IMR-90 (cell line): ENCODE measurements at regions not wholly inside any gene's neighbourhood (a gene's known extent, or its start where the extent isn't known, plus 50 kb on each side); places are given as distances from the start of the nearest gene placed in this dataset.

ENCODE experiments used
- CTCF ChIP-seq: conservative IDR thresholded peaks from 2 replicates; pipeline ENCODE4 v1.5.1; 2012; ENCODE audit warnings: mild to moderate bottlenecking, low read depth, low read length, improper control_type of control experiment
- POLR2A ChIP-seq: IDR thresholded peaks from 2 replicates; pipeline ENCODE4 v1.6.1; 2012; ENCODE audit warnings: mild to moderate bottlenecking, low read depth, low read length
- SMC3 ChIP-seq: fragments of 150-350 bp; IDR thresholded peaks from 2 replicates; pipeline ENCODE4 v1.6.1; 2016; ENCODE audit warnings: low read depth, mild to moderate bottlenecking, antibody characterized with exemption, low read length, moderate library complexity
- USF2 ChIP-seq: fragments of 150-350 bp; IDR thresholded peaks from 2 replicates; pipeline ENCODE4 v1.6.1; 2017; ENCODE audit warnings: mild to moderate bottlenecking, antibody characterized with exemption, low read length, low read depth

- TF ChIP-seq CTCF = no peak
- TF ChIP-seq SMC3 = no peak
- no peak for TF ChIP-seq POLR2A
- TF ChIP-seq USF2 = no peak
These were observed 72.0 kb upstream of the HECW1 start for GRCh38 chr7:43040461-43040860.
